A549 (cell line): ENCODE measurements at regions not wholly inside any gene's neighbourhood (a gene's known extent, or its start where the extent isn't known, plus 50 kb on each side); places are given as distances from the start of the nearest gene placed in this dataset.
A peak's percentile ranks its signal among the peaks of the same experiment; 100 is the strongest.

ENCODE experiments used
- ATAC-seq, 2 experiments: fragments of 200-7000 bp in 1 of 2; fragments of >200 bp in 1 of 2; cut with Nextera tagmentation in 1 of 2; cut with Tn5 transposase in 1 of 2; 3 replicates each; pipeline versions ENCODE4 v1.8.0 to v1.9.1; 2018 to 2020; ENCODE audit warnings: mild to moderate bottlenecking in 1 of 2, moderate library complexity in 1 of 2
- CTCF ChIA-PET: fragments of 300-600 bp; sonication (Branson Sonifier 250); formaldehyde crosslinking; extraction: SDS; loops from one replicate; lab custom pipeline; 2021; ENCODE audit warnings: antibody characterized with exemption, inconsistent platforms; lab: Yijun Ruan, JAX
- POLR2A ChIA-PET: fragments of 350-600 bp; formaldehyde crosslinking; extraction: SDS; loops from one replicate; lab custom pipeline; 2021; ENCODE audit warnings: antibody characterized with exemption, inconsistent platforms; lab: Yijun Ruan, JAX
- DNase-seq, 2 experiments: peaks; one replicate each; pipeline versions ENCODE4 v3.0.0 to v3.0.0-alpha.2; 2011 to 2016; ENCODE audit warnings: low read depth in 1 of 2, low spot score in 1 of 2
- FAIRE-seq: peaks from 2 replicates; lab custom pipeline; 2011; peaks lifted over from hg19 to GRCh38; lab: Jason Lieb, UNC
- H3K27ac ChIP-seq, 2 experiments: fragments of >200 bp; sonication (Bioruptor Twin); formaldehyde crosslinking; 3 replicates each; pipeline ENCODE4 v1.5.1; 2016 to 2017
- H3K4me1 ChIP-seq: fragments of >200 bp; sonication (Bioruptor Twin); formaldehyde crosslinking; 3 replicates; pipeline ENCODE4 v1.6.1; 2016
- H3K4me2 ChIP-seq: fragments of >200 bp; sonication (Bioruptor Twin); formaldehyde crosslinking; 3 replicates; pipeline ENCODE4 v1.6.1; 2016
- H3K4me3 ChIP-seq: fragments of >200 bp; sonication (Bioruptor Twin); formaldehyde crosslinking; 3 replicates; pipeline ENCODE4 v1.5.1; 2016
- H3K9me3 ChIP-seq: fragments of >200 bp; sonication (Bioruptor Twin); formaldehyde crosslinking; 3 replicates; pipeline ENCODE4 v1.6.1; 2016
- CEBPB ChIP-seq, 2 experiments: fragments of >200 bp in 1 of 2; sonication (Bioruptor Twin) in 1 of 2; formaldehyde crosslinking in 1 of 2; IDR thresholded peaks; 2 replicates each; pipeline ENCODE4 v1.6.1; 2012 to 2016
- FOSB ChIP-seq: fragments of 250-450 bp; sonication (Bioruptor Pico); IDR thresholded peaks from 2 replicates; pipeline ENCODE4 v1.5.0; 2020; ENCODE audit warnings: mild to moderate bottlenecking, moderate library complexity
- FOSL2 ChIP-seq, 2 experiments: fragments of 450-650 bp in 1 of 2; fragments of >200 bp in 1 of 2; sonication (Bioruptor Twin) in 1 of 2; formaldehyde crosslinking; IDR thresholded peaks; 2 replicates each; pipeline versions ENCODE4 v1.5.0 to v1.6.1; 2016 to 2020; ENCODE audit warnings: mild to moderate bottlenecking in 1 of 2, moderate library complexity in 1 of 2
- FOXS1 ChIP-seq: fragments of 250-450 bp; sonication (Bioruptor Pico); IDR thresholded peaks from 2 replicates; pipeline ENCODE4 v1.5.0; 2020; ENCODE audit warnings: mild to moderate bottlenecking, moderate library complexity
- HEYL ChIP-seq: fragments of 250-450 bp; sonication (Bioruptor Pico); IDR thresholded peaks from 2 replicates; pipeline ENCODE4 v1.8.0; 2021; ENCODE audit warnings: mild to moderate bottlenecking, moderate library complexity
- HOXB13 ChIP-seq: fragments of 250-450 bp; sonication (Bioruptor Pico); IDR thresholded peaks from 2 replicates; pipeline ENCODE4 v1.5.0; 2020; ENCODE audit warnings: low read depth, mild to moderate bottlenecking, moderate library complexity
- JUN ChIP-seq, 2 experiments: fragments of >200 bp; sonication (Bioruptor Twin); formaldehyde crosslinking; IDR thresholded peaks; 2 replicates in 1 of 2; 3 replicates in 1 of 2; pipeline ENCODE4 v1.6.1; 2016 to 2017
- MAFK ChIP-seq: fragments of 450-650 bp; IDR thresholded peaks from 2 replicates; pipeline ENCODE4 v1.6.1; 2014; ENCODE audit not compliant: partially characterized antibody
- MAZ ChIP-seq: fragments of 150-350 bp; IDR thresholded peaks from 2 replicates; pipeline ENCODE4 v1.6.1; 2014; ENCODE audit warnings: antibody characterized with exemption, low read depth, low read length, borderline replicate concordance
- POLR2A ChIP-seq: IDR thresholded peaks from 2 replicates; pipeline ENCODE4 v1.6.1; 2012; ENCODE audit warnings: mild to moderate bottlenecking, low read length
- RAD21 ChIP-seq, 2 experiments: fragments of >200 bp in 1 of 2; sonication (Bioruptor Twin) in 1 of 2; formaldehyde crosslinking in 1 of 2; IDR thresholded peaks in 1 of 2; conservative IDR thresholded peaks in 1 of 2; 2 replicates in 1 of 2; 3 replicates in 1 of 2; pipeline ENCODE4 v1.6.1; 2012 to 2018; ENCODE audit warnings: inconsistent platforms in 1 of 2
- TP53 ChIP-seq: fragments of 250-450 bp; sonication (Bioruptor Pico); IDR thresholded peaks from 2 replicates; pipeline ENCODE4 v1.5.0; 2021; ENCODE audit warnings: mild to moderate bottlenecking, moderate library complexity
- ZNF302 ChIP-seq: fragments of 250-450 bp; sonication (Bioruptor Pico); IDR thresholded peaks from 2 replicates; pipeline ENCODE4 v1.9.0; 2021; ENCODE audit warnings: inconsistent platforms, mild to moderate bottlenecking, moderate library complexity
- WGBS: methylation state at CpG from one replicate; pipeline ENCODE4 v1.1.6; 2017; ENCODE audit errors: missing lambda C conversion rate; 5-methylcytosine and 5-hydroxymethylcytosine counted together
- TF ChIP-seq, protein P1 (sequence below): IDR thresholded peaks from 2 replicates; pipeline ENCODE4 v1.6.1; 2012
- TF ChIP-seq, protein P2 (sequence below): IDR thresholded peaks from 2 replicates; pipeline ENCODE4 v1.6.1; 2012
- TF ChIP-seq, protein P3 (sequence below): fragments of 200-600 bp; sonication (generic); IDR thresholded peaks from 2 replicates; pipeline ENCODE4 v1.6.1; 2016; ENCODE audit warnings: antibody characterized with exemption, mild to moderate bottlenecking, moderate library complexity
- TF ChIP-seq, protein P4 (sequence below): fragments of 250-450 bp; sonication (Bioruptor Pico); IDR thresholded peaks from 2 replicates; pipeline ENCODE4 v1.5.0; 2020; ENCODE audit warnings: low read depth, mild to moderate bottlenecking, moderate library complexity
- TF ChIP-seq, protein P5 (sequence below): fragments of >200 bp; sonication (Bioruptor Twin); formaldehyde crosslinking; IDR thresholded peaks from 2 replicates; pipeline ENCODE4 v1.6.1; 2016

DNA sequence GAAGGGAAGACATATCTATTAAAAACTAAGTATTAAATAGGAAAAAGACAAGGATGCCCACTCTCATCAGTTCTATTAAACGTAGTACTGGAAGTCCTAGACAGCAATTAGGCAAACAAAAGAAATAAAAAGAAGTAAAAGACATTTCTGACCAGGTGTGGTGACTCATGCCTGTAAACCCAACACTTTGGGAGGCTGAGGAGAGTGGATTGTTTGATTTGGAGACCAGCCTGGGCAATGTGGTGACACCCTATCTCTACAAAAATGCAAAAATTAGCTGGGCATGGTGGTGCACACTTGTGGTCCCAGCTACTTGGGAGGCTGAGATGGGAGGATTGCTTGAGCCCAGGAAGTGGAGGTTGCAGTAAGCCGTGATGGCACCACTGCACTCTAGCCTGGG is 1071.8 kb downstream of the FAT4 start (continued):
- TF ChIP-seq, protein P1, sequence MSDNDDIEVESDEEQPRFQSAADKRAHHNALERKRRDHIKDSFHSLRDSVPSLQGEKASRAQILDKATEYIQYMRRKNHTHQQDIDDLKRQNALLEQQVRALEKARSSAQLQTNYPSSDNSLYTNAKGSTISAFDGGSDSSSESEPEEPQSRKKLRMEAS, result no peak
- TF ChIP-seq ZNF302 (CRISPR knock-in tag), result no peak

DNA sequence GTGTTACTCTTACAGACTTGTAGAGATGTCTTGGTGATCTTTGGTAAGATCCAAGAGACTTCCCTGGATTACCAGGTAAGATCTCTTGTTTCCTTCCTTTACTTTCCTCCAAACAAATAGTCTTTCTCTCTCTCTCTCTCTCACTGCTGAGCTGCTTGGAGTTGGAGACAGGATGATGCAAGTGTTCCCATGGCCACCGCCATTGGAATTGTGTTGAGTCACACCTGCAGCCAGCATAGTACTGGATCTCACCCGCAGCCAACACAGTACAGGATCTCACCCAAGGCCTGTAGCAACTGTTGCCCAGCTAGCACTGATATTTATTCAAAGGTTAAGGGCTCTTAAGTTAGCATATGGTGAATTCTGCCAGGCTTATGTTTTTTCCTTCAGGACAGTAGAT is 1080.9 kb downstream of the FAT4 start:
- CTCF ChIA-PET, result no interaction called here
- TF ChIP-seq, protein P1, result no peak
- no peak for TF ChIP-seq MAZ
- no peak for TF ChIP-seq JUN (IDR thresholded peaks at IDR 0.05)
- TF ChIP-seq, protein P2, sequence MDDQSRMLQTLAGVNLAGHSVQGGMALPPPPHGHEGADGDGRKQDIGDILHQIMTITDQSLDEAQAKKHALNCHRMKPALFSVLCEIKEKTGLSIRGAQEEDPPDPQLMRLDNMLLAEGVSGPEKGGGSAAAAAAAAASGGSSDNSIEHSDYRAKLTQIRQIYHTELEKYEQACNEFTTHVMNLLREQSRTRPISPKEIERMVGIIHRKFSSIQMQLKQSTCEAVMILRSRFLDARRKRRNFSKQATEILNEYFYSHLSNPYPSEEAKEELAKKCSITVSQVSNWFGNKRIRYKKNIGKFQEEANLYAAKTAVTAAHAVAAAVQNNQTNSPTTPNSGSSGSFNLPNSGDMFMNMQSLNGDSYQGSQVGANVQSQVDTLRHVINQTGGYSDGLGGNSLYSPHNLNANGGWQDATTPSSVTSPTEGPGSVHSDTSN, result no peak
- no peak for TF ChIP-seq HEYL (CRISPR knock-in tag)
- TF ChIP-seq TP53 (CRISPR knock-in tag), result no peak
- no peak for TF ChIP-seq FOXS1 (CRISPR knock-in tag)
- no peak for TF ChIP-seq HOXB13
- no peak for TF ChIP-seq POLR2A
- H3K4me1 ChIP-seq, result no peaks in the 10 kb centered on the region
- H3K4me3 ChIP-seq, result no peak overlapping the region
- no peak for FAIRE-seq
- WGBS, result 27% methylated on average over 2 of the region's 2 CpGs
- no peak overlapping the region for H3K4me2 ChIP-seq
- no peak overlapping the region for H3K27ac ChIP-seq
- POLR2A ChIA-PET, result no interaction called here
- DNase-seq, result peak in 1 of 2 experiments; percentile 1
- ATAC-seq, result no peak
- H3K9me3 ChIP-seq, result no peaks in the 10 kb centered on the region

DNA sequence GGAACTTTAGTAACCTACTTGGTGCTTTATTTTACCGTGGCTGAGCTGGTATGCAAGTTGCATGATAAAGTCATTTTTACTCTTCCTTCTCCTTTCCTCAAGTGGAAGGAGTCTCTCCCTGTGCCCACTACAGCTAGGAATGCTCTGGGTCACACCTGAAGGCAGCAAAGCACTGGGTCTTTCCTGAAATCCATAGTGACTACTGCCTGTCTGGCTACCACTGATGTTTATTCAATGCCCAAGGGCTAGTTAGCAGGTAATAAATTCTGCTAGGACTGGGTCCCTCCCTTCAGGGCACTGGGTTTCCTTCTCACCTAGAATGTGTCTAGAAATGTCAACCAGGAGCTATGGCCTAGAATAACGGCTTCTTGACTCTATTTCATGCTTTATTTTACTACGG is 1081.4 kb downstream of the FAT4 start:
- H3K9me3 ChIP-seq, result no peaks in the 10 kb centered on the region
- no peaks in the 10 kb centered on the region for H3K4me1 ChIP-seq
- ChIA-PET CTCF (no interaction called here), POLR2A (no interaction called here)
- TF ChIP-seq FOSL2 (IDR thresholded peaks at IDR 0.05) (no peak), FOSL2 (CRISPR knock-in tag; IDR thresholded peaks at IDR 0.05) (no peak), FOSB (no peak), FOXS1 (CRISPR knock-in tag) (no peak), MAFK (no peak), CEBPB (IDR thresholded peaks at IDR 0.05) (no peak), RAD21 (conservative IDR thresholded peaks at IDR 0.05 in 1 of 2, IDR thresholded peaks at IDR 0.05 in 1 of 2) (no peak), JUN (IDR thresholded peaks at IDR 0.05) (no peak), MAZ (no peak)
- TF ChIP-seq, protein P3, sequence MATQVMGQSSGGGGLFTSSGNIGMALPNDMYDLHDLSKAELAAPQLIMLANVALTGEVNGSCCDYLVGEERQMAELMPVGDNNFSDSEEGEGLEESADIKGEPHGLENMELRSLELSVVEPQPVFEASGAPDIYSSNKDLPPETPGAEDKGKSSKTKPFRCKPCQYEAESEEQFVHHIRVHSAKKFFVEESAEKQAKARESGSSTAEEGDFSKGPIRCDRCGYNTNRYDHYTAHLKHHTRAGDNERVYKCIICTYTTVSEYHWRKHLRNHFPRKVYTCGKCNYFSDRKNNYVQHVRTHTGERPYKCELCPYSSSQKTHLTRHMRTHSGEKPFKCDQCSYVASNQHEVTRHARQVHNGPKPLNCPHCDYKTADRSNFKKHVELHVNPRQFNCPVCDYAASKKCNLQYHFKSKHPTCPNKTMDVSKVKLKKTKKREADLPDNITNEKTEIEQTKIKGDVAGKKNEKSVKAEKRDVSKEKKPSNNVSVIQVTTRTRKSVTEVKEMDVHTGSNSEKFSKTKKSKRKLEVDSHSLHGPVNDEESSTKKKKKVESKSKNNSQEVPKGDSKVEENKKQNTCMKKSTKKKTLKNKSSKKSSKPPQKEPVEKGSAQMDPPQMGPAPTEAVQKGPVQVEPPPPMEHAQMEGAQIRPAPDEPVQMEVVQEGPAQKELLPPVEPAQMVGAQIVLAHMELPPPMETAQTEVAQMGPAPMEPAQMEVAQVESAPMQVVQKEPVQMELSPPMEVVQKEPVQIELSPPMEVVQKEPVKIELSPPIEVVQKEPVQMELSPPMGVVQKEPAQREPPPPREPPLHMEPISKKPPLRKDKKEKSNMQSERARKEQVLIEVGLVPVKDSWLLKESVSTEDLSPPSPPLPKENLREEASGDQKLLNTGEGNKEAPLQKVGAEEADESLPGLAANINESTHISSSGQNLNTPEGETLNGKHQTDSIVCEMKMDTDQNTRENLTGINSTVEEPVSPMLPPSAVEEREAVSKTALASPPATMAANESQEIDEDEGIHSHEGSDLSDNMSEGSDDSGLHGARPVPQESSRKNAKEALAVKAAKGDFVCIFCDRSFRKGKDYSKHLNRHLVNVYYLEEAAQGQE, result no peak
- TF ChIP-seq, protein P4, sequence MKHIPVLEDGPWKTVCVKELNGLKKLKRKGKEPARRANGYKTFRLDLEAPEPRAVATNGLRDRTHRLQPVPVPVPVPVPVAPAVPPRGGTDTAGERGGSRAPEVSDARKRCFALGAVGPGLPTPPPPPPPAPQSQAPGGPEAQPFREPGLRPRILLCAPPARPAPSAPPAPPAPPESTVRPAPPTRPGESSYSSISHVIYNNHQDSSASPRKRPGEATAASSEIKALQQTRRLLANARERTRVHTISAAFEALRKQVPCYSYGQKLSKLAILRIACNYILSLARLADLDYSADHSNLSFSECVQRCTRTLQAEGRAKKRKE (CRISPR knock-in tag), result no peak
- TF ChIP-seq, protein P5, sequence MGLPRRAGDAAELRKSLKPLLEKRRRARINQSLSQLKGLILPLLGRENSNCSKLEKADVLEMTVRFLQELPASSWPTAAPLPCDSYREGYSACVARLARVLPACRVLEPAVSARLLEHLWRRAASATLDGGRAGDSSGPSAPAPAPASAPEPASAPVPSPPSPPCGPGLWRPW, result no peak
- no peak overlapping the region for H3K4me2 ChIP-seq
- no peak for FAIRE-seq
- DNase-seq, result no peak
- H3K27ac ChIP-seq, result no peak overlapping the region
- H3K4me3 ChIP-seq, result no peak overlapping the region
- WGBS, result 35% methylated on average over 3 of the region's 3 CpGs
- no peak for ATAC-seq
